EH (cell line): ENCODE measurements at regions not wholly inside any gene's neighbourhood (a gene's known extent, or its start where the extent isn't known, plus 50 kb on each side); places are given as distances from the start of the nearest gene placed in this dataset.
A peak's percentile ranks its signal among the peaks of the same experiment; 100 is the strongest.
"Not testable (repeated sequence)": the region's sequence is repeated elsewhere in the genome, so short reads cannot be mapped to it uniquely, and the experiment has no call there.

Source experiments
- DNase-seq: peaks from one replicate; pipeline ENCODE4 v3.0.0-alpha.2; 2015; ENCODE audit warnings: low read depth

DNA sequence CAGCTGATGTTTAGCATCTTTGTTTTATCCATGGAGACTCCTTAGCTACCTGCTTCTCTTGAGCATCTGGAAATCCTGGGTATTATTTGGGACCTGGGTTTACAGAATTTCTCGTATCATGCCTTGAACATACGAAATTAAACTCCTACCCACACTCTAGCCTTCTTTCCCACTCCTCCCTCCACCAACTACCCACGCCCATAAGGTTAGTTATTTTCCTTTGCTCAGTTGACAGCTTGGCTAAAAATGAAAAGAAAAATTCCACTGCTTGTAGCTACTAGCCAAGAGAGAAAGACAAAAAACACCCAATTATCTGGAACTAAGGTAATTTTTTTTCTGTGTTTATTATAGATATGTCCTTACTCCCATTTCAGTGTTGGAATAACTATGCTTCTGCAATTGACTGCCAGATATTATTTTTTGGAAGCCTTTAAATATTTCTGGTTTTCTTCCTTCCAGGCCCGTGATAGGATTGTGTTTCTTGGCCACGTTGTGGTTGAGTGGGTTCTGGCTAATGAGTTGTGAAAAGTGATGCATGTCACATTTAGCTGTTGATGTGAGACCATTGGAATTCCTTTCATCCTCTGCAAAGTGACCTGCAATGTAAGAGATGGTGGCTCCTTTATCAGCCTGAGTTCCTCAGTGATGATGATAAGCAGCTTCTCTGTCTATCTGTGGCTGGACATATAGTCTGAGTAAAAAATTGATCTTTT, 308.1 kb downstream of the LRRC70 start:
- no peak for DNase-seq

DNA sequence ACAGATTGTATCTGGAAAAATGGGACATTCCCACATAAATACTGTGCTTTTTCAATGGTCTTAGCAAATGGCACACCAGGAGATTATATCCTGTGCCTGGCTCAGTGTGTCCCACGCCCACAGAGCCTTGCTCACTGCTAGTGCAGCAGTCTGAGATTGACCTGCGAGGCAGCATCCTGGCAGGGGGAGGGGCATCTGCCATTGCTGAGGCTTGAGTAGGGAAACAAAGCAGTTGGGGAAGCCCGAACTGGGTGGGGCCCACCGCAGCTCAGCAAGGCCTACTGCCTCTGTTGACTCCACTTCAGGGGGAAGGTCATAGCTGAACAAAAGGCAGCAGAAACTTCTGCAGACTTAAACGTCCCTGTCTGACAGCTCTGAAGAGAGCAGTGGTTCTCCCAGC, 258.7 kb downstream of the LRRC70 start:
- DNase-seq, result not testable (repeated sequence)

DNA sequence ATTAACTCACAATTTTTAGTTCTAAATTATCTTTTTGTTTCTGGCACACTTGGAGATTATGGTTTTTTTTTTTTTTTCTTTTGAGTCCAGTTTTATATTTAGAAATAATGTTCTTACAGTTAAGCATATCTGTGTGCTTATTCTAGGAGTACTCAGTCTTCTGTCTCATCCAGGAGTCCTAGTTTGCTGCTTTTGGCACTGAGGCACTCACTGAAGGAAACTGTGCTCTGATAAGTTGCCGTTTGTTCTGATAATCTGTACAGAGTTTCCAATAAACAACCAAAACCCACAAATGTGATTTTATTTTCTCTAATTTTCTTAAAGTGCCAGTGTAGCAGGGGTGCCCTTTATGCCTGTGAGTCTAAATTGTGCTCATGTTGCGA, 251.0 kb downstream of the LRRC70 start:
- no peak for DNase-seq

DNA sequence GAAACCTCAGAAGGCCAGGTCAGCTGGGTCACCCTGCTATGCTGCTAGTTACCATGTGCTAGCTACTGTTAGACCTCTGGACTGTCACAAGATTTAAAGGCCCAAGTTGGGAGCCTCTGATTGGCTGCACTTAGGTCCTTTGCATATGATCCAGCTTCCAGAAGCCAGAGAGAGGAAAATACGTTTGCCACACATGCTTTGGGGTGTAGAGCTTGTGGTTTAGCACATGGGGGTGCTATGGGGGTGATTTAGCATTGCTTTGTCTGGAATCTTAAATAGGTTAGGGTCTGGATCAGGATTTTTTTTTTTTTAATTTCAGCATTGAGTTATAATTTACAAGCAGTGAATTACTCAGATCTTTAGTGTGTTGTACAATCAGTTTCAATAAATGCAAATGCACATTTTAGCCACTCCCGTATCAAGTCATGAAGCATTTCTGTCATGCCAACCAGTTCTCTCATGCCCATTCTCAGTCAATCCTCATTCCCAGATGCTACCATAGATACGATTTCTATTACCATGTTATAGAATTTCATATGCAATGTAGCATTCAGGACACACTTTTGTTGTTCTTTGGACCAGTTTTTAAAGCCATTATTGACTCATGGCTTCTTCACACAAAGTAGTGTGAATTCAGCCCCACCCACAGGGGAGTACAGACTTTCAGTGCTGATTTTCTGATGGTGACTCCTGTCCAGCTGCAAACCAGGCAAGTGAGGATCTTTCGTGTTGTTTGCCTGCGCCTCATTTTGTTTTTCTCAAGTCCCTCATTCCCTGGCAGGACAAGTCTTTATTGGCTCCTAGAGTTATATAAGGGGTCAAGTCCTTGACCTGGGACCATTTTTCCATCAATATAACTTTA, 250.4 kb downstream of the LRRC70 start:
- no peak for DNase-seq

DNA sequence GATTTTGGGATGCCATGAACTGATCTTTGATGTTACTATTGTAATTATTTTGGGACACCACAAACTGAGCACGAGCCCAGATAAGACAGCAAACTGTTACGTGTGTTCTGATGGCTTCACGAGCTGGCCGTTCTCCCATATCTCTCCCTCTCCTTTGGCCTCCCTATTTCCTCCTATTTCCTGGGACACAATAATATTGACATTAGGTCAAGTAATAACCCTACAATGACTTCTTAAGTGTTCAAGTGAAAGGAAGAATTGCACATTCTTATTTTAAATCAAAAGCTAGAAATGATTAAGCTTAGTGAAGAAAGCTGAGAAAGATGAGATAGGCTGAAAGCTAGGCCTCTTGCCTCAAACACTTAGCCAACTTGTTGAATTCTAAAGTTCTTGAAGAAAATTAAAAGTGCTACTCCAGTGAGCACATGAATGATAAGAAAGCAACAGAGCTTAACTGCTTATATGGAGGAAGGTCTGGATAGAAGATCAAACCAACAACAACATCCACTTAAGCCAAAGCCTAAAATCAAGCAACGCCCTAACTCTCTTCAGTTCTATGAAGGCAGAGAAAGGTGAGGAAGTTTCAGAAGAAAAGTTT, 247.1 kb downstream of the LRRC70 start:
- DNase-seq, result no peak

DNA sequence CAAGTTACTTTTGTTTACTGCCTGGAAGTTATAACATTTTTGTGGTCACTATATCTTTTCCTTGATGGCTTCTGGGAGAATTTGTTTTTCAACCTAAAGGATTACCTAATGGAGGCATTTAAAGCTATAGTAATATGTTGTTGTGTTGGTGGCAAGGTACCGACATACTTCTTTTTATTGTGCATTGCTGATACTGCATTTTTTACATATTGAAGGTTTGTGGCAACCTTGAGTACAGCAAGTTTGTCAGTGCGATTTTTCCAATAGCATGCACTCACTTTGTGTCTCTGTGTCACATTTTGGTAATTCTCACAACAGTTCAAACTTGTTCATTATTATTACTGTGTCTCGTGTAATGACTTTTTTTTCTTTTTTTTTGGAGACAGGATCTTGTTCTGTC, 246.3 kb downstream of the LRRC70 start:
- DNase-seq, result no peak

DNA sequence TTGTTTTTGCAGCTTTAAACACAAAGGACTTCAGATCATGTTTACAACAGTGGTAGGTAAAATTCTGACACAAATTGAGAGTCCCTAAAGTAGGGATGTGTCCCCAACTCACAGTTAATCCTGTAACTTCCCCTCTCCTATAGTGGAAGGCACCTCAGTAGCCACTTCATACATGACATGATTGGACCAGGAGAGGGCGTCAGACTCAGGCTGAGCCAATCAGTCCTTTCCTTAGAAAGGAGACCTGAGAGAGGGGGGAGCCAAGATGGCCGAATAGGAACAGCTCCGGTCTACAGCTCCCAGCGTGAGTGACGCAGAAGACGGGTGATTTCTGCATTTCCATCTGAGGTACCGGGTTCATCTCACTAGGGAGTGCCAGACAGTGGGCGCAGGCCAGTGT, 238.4 kb downstream of the LRRC70 start:
- DNase-seq, result not testable (repeated sequence)

DNA sequence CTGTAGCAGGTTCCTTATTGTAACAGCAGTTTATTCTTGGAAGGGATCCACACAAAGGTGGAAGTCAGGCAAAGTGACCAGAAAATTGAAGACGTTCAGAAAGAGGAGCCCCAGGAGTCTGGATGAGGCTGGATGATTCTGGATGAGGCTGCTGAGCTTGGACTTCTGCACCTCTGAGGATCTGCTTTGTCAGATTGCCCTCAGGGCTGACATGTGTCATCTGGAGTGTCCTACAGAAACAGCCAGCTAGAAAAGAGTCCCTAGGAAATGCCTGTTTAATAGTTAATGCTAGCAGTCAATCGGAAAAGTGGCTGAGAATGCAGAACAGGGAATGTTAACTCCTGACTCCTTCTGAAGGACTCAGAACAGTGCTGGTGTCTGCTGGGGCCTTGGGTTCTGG, 236.4 kb downstream of the LRRC70 start:
- DNase-seq, result no peak

DNA sequence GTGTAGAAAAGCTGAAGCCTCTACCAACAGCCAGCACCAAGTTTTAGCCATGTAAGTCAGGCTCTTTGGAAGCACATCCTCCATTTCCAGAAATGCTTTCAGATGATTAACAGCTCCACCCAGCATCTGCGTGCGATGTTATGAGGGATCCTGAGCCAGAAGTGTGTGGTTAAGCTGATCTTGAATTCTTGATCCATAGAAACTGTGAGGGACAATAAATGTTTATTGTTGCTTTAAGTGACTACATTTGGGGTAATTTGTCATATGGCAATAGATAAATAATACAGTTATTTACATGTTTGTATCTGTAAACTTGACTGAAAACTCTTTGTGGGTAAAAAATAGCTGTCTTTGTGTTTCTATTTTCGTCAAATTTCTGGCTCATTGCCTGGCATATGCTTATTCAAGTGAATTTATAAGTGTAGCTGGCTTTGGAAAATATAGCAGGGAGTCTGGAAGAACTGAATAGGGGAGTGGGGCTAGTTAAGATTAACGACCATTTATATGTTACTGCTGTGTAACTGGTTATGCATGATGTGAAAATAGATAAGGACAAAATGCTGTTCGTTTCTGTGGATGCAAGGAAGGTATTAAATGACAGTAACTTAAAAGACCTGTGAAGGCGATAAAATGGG, 234.1 kb downstream of the LRRC70 start:
- no peak for DNase-seq

DNA sequence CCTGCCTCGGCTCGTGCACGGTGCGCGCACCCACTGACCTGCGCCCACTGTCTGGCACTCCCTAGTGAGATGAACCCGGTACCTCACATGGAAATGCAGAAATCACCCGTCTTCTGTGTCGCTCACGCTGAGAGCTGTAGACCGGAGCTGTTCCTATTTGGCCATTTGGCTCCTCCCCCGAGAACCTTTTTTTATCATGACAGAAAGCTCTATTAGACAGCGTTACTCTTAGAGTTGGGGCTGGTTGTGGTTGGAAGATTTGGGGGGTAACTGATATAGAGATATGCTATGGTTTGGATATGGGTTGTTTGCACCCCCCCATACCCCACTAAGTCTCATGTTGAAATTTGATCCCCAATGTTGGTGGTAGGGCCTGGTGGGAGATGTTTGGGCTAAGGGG, 226.2 kb downstream of the LRRC70 start:
- DNase-seq, result not testable (repeated sequence)

DNA sequence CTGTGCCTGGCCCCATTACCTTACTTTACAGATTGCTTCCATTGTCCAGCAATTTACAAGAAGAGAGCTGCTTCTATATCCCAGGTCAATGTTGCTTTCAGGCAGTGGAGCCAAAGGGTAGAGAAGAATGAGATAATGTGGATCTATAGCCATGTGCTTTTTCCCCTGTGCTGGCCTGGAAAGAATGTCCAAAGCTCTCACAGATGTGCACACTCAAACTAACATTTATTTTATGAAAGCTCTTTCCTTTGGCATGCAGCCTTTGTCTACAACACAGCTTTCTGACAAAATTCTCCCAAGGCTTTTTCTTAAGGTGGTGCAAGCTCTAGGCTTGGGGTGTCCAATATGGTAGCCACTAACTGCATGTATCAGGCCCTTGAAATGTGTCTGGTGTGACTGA, 217.3 kb downstream of the LRRC70 start:
- DNase-seq, result no peak

DNA sequence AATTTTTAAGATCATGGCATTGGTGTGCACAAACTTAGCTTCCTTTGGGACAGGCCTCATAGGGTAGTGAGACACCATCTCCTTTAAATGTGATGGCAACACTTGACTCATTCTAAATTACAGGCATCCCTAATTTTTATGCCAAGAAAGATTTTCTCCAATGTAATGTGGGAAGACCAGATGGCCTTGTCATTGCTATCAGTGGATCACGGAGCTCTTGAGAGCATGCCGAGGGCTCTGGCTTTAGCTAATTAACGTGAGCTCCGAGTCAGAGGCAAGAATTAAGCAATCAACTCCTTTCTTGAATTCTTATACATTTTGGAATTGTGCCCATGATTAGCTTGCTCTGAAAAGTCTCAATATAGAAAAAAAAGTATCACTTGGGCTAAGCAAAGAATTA, 215.8 kb downstream of the LRRC70 start:
- DNase-seq, result no peak

DNA sequence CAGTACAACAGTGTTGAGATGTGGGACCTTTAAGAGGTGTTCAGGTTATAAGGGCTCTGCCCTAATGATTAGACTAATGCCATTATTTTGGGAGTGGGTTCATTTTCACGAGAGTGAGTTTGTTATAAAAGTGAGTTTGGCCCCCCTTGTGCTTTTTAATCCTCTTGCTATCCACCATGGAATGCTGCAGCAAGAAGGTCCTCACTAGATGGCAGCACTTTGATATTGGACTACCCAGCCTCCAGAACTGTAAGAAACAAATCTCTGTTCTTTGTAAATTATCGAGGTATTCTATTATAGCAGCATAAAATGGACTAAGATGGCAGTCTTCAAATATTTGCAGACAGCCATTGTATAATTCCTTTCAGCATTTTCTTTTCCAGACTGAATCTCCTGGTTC, 212.4 kb downstream of the LRRC70 start:
- peak; percentile 1 for DNase-seq

DNA sequence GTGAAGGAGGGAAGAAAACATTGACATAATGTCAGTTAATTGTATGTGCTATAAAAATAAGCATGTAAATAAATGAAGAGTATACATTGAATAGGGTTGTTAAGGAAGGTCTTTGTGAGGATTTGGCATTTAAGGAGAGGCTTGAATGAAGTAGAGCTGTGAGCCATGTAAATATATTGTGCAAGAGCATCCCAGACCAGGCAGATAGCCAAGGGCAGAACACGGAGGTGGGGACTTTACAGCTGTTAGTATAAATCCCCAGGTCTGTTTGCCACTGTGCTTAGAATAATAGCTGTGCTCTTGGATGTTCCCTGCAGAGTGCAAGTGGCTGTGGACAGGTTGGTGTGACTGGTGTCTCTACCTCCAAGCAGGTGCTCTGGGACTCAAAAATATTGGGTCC, 211.7 kb downstream of the LRRC70 start:
- no peak for DNase-seq

DNA sequence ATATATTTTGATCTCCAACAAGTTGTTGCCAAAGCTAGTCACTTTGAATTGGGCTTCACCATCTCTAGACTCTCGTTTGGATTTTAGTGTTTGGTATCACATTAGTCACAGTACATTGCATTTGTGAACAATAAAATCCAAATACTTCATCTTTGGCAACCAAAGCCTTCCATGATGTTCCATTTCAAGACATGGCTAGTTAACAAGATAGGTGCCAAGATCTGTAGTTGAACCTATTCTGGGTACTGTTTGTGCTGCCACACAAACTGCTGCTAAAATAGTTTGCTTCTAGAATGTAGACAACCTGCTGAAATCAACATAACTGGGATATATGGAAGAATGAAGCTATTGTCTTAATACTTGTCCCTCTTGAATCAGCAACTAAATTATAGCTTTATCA, 207.5 kb downstream of the LRRC70 start:
- no peak for DNase-seq

DNA sequence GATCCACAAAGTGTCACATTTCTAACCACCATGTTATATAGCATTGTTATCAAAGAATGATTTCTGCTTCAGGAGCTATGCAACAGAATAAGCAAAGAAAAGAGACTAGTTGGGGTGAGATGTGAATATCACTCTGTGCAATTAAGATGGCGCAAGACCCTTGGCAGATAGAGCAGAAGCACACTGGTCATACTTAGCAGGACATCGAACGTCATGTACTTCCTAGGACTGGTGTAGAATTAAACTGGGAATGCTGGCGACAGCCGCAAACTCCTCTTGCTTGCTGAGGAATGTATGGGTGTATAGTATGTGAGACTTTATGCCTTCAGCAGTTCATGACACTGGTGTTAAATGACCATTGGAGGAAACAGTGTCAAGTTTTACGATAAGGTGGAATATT, 207.0 kb downstream of the LRRC70 start:
- DNase-seq, result no peak

DNA sequence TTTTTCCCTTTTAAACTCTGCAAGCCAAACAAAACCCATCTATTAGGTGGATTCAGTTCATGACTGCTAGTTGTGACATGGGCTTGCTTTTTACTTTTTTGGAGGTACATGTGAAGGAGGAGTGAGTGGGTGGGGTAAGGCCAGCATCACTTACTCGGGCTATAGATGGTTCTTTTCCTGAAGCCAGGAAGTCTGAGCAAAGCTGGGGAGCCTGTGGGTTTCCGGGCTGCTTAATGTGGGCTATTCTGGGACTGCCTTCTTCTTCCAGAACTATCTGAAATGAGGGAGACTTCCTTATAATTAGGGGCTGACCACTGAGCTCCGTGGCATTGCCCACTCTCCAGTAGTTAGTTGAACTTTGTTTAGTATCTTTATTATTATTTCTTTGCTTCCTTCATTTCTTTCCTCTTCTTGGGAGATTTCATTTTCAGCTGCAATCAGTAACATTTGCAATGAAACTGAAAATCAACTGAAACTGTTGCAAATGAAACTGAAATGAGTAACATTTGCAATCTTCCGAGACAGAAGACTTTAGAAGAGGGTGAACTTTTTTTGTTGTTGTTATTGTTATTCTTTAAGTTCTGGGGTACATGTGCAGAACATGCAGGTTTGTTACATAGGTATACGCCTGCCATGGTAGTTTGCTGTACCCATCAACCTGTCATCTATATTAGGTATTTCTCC, 204.9 kb downstream of the LRRC70 start:
- no peak for DNase-seq

DNA sequence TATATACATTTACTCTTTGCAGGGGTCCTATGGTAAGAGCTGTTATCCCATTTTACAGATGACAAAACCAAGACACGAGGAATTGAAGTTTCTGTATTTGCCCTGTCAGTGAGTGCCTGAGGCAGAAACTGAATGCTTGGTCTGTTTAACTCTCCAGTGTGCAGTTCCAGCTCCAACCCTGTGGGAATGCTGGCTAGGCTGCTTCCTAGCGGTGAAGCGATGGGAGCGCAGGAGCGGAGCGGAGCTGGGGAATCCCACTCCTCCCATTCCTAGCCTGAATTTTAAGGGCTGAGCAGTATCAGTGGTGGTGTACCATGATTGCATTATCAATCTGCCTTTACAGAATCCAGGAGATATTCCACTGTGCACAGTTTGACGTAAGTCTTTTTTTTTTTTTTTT, 202.3 kb downstream of the LRRC70 start:
- DNase-seq, result no peak

DNA sequence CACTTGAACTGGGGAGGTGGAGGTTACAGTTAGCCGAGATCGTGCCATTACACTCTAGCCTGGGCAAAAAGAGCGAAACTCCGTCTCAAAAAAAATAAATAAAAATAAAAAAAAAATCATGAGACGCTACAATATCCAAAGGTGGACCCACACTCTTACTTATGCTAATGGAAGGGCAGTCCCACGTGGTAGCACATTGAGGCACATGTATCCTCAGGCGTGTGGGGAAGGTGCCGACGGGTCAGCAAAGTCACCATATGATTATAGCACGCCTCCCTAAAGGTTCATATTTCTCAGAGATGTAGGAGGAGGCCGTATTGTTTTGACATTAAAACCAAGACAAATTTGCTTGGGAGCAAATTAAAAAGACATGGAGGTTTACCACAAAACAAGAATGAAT, 201.6 kb downstream of the LRRC70 start:
- no peak for DNase-seq

DNA sequence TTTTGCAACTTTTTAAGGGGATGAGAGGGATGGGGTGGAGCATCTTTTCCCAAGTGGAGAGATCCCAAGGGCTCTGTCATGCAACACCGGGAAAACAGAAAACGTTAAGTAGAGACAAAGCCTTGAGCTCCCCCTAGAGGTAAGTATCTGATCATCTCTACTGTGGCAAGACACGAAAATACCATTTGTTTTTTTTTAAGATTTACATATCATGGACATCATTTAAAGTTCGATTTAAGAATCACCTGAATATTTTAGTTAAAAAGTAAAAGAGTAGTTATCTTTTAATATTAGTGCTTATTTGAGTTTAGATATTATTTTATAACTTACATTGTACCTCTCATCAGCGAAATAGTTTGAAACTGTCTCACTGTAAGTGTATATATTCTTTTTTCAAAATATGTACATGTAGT, 200.4 kb downstream of the LRRC70 start:
- DNase-seq, result peak; percentile 71

DNA sequence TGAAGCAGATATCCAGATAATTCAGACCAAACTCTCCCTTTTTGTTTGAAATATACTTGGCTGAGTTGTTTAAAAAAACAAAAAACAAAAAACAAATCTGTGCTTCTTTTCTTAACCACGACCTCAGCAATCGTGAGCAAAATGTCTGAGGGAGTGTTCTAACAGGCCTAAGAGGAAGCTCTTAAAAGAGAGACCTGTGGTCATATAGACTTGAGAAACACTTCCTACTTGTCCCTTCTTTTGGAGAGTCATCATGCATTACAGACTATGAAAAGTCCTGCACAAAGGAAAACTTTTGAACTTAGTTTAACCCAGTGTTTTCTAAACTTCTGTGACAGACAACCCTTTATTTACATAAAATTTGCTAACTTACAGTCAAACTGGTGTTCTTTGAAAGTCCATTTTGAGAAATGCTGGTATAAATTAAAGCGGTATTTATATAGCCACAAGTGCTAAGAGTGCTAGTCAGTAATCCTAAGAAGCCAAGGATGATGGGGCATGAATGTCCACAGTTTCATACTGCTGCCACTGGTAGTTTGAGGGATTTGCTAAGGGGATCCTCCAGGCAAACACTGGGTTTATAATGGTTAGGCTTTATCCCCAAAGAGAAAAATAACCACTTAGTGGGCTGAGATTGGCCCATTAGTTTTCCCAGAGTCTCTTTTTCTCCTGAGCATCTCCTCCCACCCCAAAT, 199.8 kb downstream of the LRRC70 start:
- no peak for DNase-seq

DNA sequence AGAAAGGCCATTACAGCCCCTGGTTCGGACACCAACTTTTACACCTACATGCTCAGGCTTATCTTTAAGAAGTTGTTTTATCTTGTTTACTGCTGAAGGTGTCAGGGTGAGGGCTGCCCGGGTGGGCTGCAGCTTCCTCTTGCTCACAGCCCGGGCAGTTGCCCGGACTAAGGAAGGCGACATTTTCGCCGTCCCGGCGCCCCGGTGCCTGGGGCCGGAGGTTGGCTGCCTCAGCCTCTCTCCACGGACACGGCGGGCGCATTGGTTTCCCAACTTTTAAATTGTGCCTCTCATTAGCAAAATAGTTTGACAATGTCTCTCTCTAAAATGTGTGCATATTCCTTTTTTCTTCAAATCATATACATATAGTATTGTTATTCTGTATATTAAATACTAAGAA, 198.5 kb downstream of the LRRC70 start:
- DNase-seq, result not testable (repeated sequence)
